ENCODE measurements at regions not wholly inside any gene's neighbourhood (a gene's known extent, or its start where the extent isn't known, plus 50 kb on each side); places are given as distances from the start of the nearest gene placed in this dataset.

GRCh38 chr1:87786229-87786628, 457.5 kb downstream of the LMO4 start:
- ATAC-seq (no peak), DNase-seq (no peak)
- H3K4me3 ChIP-seq (ENCODE audit: low read length) = no peak overlapping the region
- TF ChIP-seq CTCF (conservative IDR thresholded peaks at IDR 0.05; ENCODE audit: low read depth, low read length) (no peak), EZH2phosphoT487 (IDR thresholded peaks at IDR 0.05; ENCODE audit: borderline replicate concordance, low read length) (no peak), EZH2 (IDR thresholded peaks at IDR 0.05; ENCODE audit: low read length, unreplicated experiment) (no peak)
- no peak overlapping the region for H3K27ac ChIP-seq (ENCODE audit: low read length)
- H4K20me1 ChIP-seq (ENCODE audit: low read length) = no peaks in the 10 kb centered on the region
- H2AFZ ChIP-seq (ENCODE audit: low read length) = no peak overlapping the region
- H3K9ac ChIP-seq (ENCODE audit: low read length) = no peak overlapping the region
- no peaks in the 10 kb centered on the region for H3K36me3 ChIP-seq (ENCODE audit: low read depth, low read length)
- ChIA-PET POLR2A (ENCODE audit: unreplicated experiment) (no interaction called here), CTCF (no interaction called here)
- H3F3A ChIP-seq (ENCODE audit: low read length, unreplicated experiment) = no peaks in the 10 kb centered on the region
- intact Hi-C loops (cut with micrococcal nuclease) = no loop called here
- no peaks in the 10 kb centered on the region for H3K4me1 ChIP-seq (ENCODE audit: insufficient read depth, low read length)
- no peak overlapping the region for H3K4me2 ChIP-seq (ENCODE audit: low read length)
- H3K9me2 ChIP-seq (replicated peaks; ENCODE audit: low read length) = no peaks in the 10 kb centered on the region
- no TSS peak for BruUV-seq (replicated peaks)
- no peaks in the 10 kb centered on the region for H3K27me3 ChIP-seq (ENCODE audit: low read length)
- H3K79me2 ChIP-seq (ENCODE audit: low read length) = no peaks in the 10 kb centered on the region
- H3K9me3 ChIP-seq (ENCODE audit: low read length) = no peaks in the 10 kb centered on the region

GRCh38 chr1:87786861-87787545, 458.3 kb downstream of the LMO4 start:
- Histone ChIP-seq H3K9me2 (replicated peaks; ENCODE audit: low read length) (no peaks in the 10 kb centered on the region), H2AFZ (ENCODE audit: low read length) (no peak overlapping the region), H3K4me2 (ENCODE audit: low read length) (no peak overlapping the region), H3K36me3 (ENCODE audit: low read depth, low read length) (no peaks in the 10 kb centered on the region), H3K27me3 (ENCODE audit: low read length) (no peaks in the 10 kb centered on the region), H3K9ac (ENCODE audit: low read length) (no peak overlapping the region), H3K4me3 (ENCODE audit: low read length) (no peak overlapping the region), H3K9me3 (ENCODE audit: low read length) (no peaks in the 10 kb centered on the region), H3F3A (ENCODE audit: low read length, unreplicated experiment) (no peaks in the 10 kb centered on the region), H3K4me1 (ENCODE audit: insufficient read depth, low read length) (no peaks in the 10 kb centered on the region), H3K27ac (ENCODE audit: low read length) (no peak overlapping the region), H3K79me2 (ENCODE audit: low read length) (no peaks in the 10 kb centered on the region), H4K20me1 (ENCODE audit: low read length) (no peaks in the 10 kb centered on the region)
- POLR2A ChIA-PET (ENCODE audit: unreplicated experiment) = no interaction called here
- no peak for ATAC-seq
- TF ChIP-seq EZH2phosphoT487 (IDR thresholded peaks at IDR 0.05; ENCODE audit: borderline replicate concordance, low read length) (no peak), CTCF (conservative IDR thresholded peaks at IDR 0.05; ENCODE audit: low read depth, low read length) (no peak), EZH2 (IDR thresholded peaks at IDR 0.05; ENCODE audit: low read length, unreplicated experiment) (no peak)
- CTCF ChIA-PET = no interaction called here
- DNase-seq = no peak
- no TSS peak for BruUV-seq (replicated peaks)
- intact Hi-C loops (cut with micrococcal nuclease) = no loop called here

- H2AFZ ChIP-seq (ENCODE audit: low read length) = no peak overlapping the region
- no peak overlapping the region for H3K4me3 ChIP-seq (ENCODE audit: low read length)
- H3K4me2 ChIP-seq (ENCODE audit: low read length) = no peak overlapping the region
- no peaks in the 10 kb centered on the region for H3K36me3 ChIP-seq (ENCODE audit: low read depth, low read length)
- no peaks in the 10 kb centered on the region for H3K79me2 ChIP-seq (ENCODE audit: low read length)
- H3K9me2 ChIP-seq (replicated peaks; ENCODE audit: low read length) = no peaks in the 10 kb centered on the region
- no TSS peak for BruUV-seq (replicated peaks)
- DNase-seq = peak; percentile 51
- intact Hi-C loops (cut with micrococcal nuclease) = no loop called here
- no peaks in the 10 kb centered on the region for H3K27me3 ChIP-seq (ENCODE audit: low read length)
- H3F3A ChIP-seq (ENCODE audit: low read length, unreplicated experiment) = no peaks in the 10 kb centered on the region
- H3K9ac ChIP-seq (ENCODE audit: low read length) = no peak overlapping the region
- no peaks in the 10 kb centered on the region for H3K4me1 ChIP-seq (ENCODE audit: insufficient read depth, low read length)
- CTCF ChIA-PET = no interaction called here
- TF ChIP-seq CTCF (conservative IDR thresholded peaks at IDR 0.05; ENCODE audit: low read depth, low read length) (peak; percentile 42), EZH2phosphoT487 (IDR thresholded peaks at IDR 0.05; ENCODE audit: borderline replicate concordance, low read length) (no peak)
- no peaks in the 10 kb centered on the region for H3K9me3 ChIP-seq (ENCODE audit: low read length)
- POLR2A ChIA-PET (ENCODE audit: unreplicated experiment) = no interaction called here
- no peak overlapping the region for H3K27ac ChIP-seq (ENCODE audit: low read length)
- peak; percentile 46 for ATAC-seq
- H4K20me1 ChIP-seq (ENCODE audit: low read length) = no peaks in the 10 kb centered on the region
Observed at GRCh38 chr1:87787551-87787950, 458.9 kb downstream of the LMO4 start.

Data from PC-3 (cell line).